OCI-LY3 (cell line): ENCODE measurements at regions not wholly inside any gene's neighbourhood (a gene's known extent, or its start where the extent isn't known, plus 50 kb on each side); places are given as distances from the start of the nearest gene placed in this dataset.

Source experiments
- EZH2phosphoT487 ChIP-seq: fragments of 200-600 bp; shearing (Covaris generic); IDR thresholded peaks from 2 replicates; pipeline ENCODE4 v1.6.1; 2018; ENCODE audit warnings: antibody characterized with exemption, mixed run types, low read depth
- TF ChIP-seq, protein P1 (sequence below): fragments of 200-600, 300-600 bp; sonication (generic); IDR thresholded peaks from 2 replicates; pipeline ENCODE4 v1.5.1; 2014; ENCODE audit warnings: antibody characterized with exemption, low read length, low read depth

DNA sequence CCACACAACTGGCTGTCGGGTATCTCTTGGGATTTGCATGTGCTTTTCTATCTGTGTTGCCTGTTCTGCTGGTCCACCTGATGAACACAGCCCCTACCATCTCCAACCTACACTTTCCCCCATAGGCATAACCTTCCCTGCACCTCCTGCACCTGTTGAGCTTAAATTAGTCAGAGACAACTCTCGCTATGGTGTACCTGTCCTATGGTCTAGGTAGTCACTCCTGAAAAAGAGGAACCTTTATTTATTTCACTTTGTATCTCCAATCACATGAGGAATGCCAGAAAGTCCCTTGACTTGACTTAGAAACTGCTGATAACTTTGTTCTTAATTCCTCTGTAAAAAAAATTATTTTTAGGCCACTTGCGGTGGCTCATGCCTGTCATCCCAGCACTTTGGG is 338.1 kb downstream of the DHRSX start:
- TF ChIP-seq, protein P1, sequence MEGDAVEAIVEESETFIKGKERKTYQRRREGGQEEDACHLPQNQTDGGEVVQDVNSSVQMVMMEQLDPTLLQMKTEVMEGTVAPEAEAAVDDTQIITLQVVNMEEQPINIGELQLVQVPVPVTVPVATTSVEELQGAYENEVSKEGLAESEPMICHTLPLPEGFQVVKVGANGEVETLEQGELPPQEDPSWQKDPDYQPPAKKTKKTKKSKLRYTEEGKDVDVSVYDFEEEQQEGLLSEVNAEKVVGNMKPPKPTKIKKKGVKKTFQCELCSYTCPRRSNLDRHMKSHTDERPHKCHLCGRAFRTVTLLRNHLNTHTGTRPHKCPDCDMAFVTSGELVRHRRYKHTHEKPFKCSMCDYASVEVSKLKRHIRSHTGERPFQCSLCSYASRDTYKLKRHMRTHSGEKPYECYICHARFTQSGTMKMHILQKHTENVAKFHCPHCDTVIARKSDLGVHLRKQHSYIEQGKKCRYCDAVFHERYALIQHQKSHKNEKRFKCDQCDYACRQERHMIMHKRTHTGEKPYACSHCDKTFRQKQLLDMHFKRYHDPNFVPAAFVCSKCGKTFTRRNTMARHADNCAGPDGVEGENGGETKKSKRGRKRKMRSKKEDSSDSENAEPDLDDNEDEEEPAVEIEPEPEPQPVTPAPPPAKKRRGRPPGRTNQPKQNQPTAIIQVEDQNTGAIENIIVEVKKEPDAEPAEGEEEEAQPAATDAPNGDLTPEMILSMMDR = no peak
- no peak for TF ChIP-seq EZH2phosphoT487
